Anterior cingulate cortex (tissue), 58 donors: ENCODE measurements at regions not wholly inside any gene's neighbourhood (a gene's known extent, or its start where the extent isn't known, plus 50 kb on each side); places are given as distances from the start of the nearest gene placed in this dataset.

ENCODE experiments used
- DNase-seq, 58 donors: peaks; one replicate each; lab custom pipeline; 2025; lab: John Stamatoyannopoulos, UW

- no peak for DNase-seq
These were observed 429.4 kb downstream of the SHQ1 start for GRCh38 chr3:72418856-72419255.

- DNase-seq, result no peak
These were observed 430.0 kb downstream of the SHQ1 start for GRCh38 chr3:72418244-72418643.

GRCh38 chr3:72414481-72415016, 433.7 kb downstream of the SHQ1 start:
- no peak for DNase-seq

- DNase-seq, result peak in 7 of 58 donors; percentile 8 to 74 (median 9)
These were observed 435.0 kb downstream of the SHQ1 start for GRCh38 chr3:72413228-72413627.

GRCh38 chr3:72412340-72412956, 435.8 kb downstream of the SHQ1 start:
- DNase-seq, result no peak

- no peak for DNase-seq
These were observed 436.4 kb downstream of the SHQ1 start for GRCh38 chr3:72411843-72412242.

GRCh38 chr3:72411126-72411525, 437.1 kb downstream of the SHQ1 start:
- no peak for DNase-seq

- DNase-seq, result no peak
These were observed 439.1 kb downstream of the SHQ1 start for GRCh38 chr3:72408983-72409779.

GRCh38 chr3:72407766-72408165, 440.5 kb downstream of the SHQ1 start:
- no peak for DNase-seq

- DNase-seq, result peak in 8 of 58 donors; percentile 8 to 35 (median 20)
These were observed 442.2 kb downstream of the SHQ1 start for GRCh38 chr3:72405943-72406566.

GRCh38 chr3:72401005-72401545, 447.2 kb downstream of the SHQ1 start:
- no peak for DNase-seq

GRCh38 chr3:72398781-72399180, 449.5 kb downstream of the SHQ1 start:
- DNase-seq, result no peak

- DNase-seq, result no peak
These were observed 450.7 kb downstream of the SHQ1 start for GRCh38 chr3:72397586-72397985.

GRCh38 chr3:72396899-72397298, 451.3 kb downstream of the SHQ1 start:
- DNase-seq, result no peak

GRCh38 chr3:72395776-72396311, 452.4 kb downstream of the SHQ1 start:
- DNase-seq, result no peak

GRCh38 chr3:72393455-72393854, 454.8 kb downstream of the SHQ1 start:
- DNase-seq, result no peak

- DNase-seq, result no peak
These were observed 456.6 kb downstream of the SHQ1 start for GRCh38 chr3:72391659-72392058.

- no peak for DNase-seq
These were observed 457.4 kb downstream of the SHQ1 start for GRCh38 chr3:72390841-72391240.

GRCh38 chr3:72388644-72389043, 459.6 kb downstream of the SHQ1 start:
- DNase-seq, result no peak

- no peak for DNase-seq
These were observed 460.1 kb downstream of the SHQ1 start for GRCh38 chr3:72388117-72388516.
